ENCODE measurements at regions not wholly inside any gene's neighbourhood (a gene's known extent, or its start where the extent isn't known, plus 50 kb on each side); places are given as distances from the start of the nearest gene placed in this dataset.
"Not testable (repeated sequence)": the region's sequence is repeated elsewhere in the genome, so short reads cannot be mapped to it uniquely, and the experiment has no call there.

GRCh38 chr2:191476901-191477300, 201.0 kb upstream of the NABP1 start:
- no peak for DNase-seq

- DNase-seq, result no peak
Observed at GRCh38 chr2:191478799-191479679, 198.9 kb upstream of the NABP1 start.

- DNase-seq, result no peak
Observed at GRCh38 chr2:191479680-191480023, 198.3 kb upstream of the NABP1 start.

GRCh38 chr2:191481305-191482070, 196.4 kb upstream of the NABP1 start:
- DNase-seq, result no peak

- DNase-seq, result no peak
Observed at GRCh38 chr2:191483117-191483516, 194.8 kb upstream of the NABP1 start.

- no peak for DNase-seq
Observed at GRCh38 chr2:191486584-191487320, 191.2 kb upstream of the NABP1 start.

GRCh38 chr2:191488135-191488534, 189.8 kb upstream of the NABP1 start:
- no peak for DNase-seq

GRCh38 chr2:191489177-191489576, 188.8 kb upstream of the NABP1 start:
- no peak for DNase-seq

GRCh38 chr2:191496838-191497237, 181.1 kb upstream of the NABP1 start:
- DNase-seq, result no peak

- no peak for DNase-seq
Observed at GRCh38 chr2:191497822-191498221, 180.1 kb upstream of the NABP1 start.

GRCh38 chr2:191499050-191499449, 178.9 kb upstream of the NABP1 start:
- no peak for DNase-seq

- no peak for DNase-seq
Observed at GRCh38 chr2:191499874-191500565, 177.9 kb upstream of the NABP1 start.

GRCh38 chr2:191500566-191500883, 177.4 kb upstream of the NABP1 start:
- DNase-seq, result no peak

GRCh38 chr2:191500884-191501560, 176.9 kb upstream of the NABP1 start:
- DNase-seq, result no peak

- no peak for DNase-seq
Observed at GRCh38 chr2:191501561-191502168, 176.3 kb upstream of the NABP1 start.

- DNase-seq, result no peak
Observed at GRCh38 chr2:191506515-191506914, 171.4 kb upstream of the NABP1 start.

- DNase-seq, result not testable (repeated sequence)
Observed at GRCh38 chr2:191507252-191507853, 170.6 kb upstream of the NABP1 start.

- DNase-seq, result no peak
Observed at GRCh38 chr2:191508738-191509137, 169.2 kb upstream of the NABP1 start.

- no peak for DNase-seq
Observed at GRCh38 chr2:191512216-191512835, 165.6 kb upstream of the NABP1 start.

GRCh38 chr2:191512874-191513273, 165.1 kb upstream of the NABP1 start:
- DNase-seq, result no peak

GRCh38 chr2:191514613-191515012, 163.3 kb upstream of the NABP1 start:
- DNase-seq, result no peak

Data from CD4-positive, alpha-beta T cell treated with Interleukin-17A for 1 hour (primary cell).